ENCODE measurements at regions not wholly inside any gene's neighbourhood (a gene's known extent, or its start where the extent isn't known, plus 50 kb on each side); places are given as distances from the start of the nearest gene placed in this dataset.
"Not testable (repeated sequence)": the region's sequence is repeated elsewhere in the genome, so short reads cannot be mapped to it uniquely, and the experiment has no call there.

DNA sequence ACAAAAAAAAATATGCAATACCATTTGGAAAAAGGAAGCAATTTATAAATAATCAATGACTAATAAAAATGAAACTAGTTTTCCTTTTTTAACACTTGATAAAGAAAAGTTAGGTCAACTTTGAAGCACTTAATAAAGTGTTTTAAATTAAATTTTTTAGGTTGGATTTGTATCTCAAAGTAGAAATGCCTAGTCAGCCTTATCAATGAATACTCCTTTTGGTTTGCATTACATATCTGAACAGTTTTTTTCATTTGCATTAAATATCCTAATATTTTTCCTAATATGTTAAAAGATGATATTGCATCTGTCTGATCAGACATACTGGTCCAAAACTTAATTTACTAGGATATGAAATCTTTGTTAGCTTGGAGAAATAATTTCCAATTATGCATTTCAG lies 155.8 kb upstream of the ZFP42 start:
- DNase-seq, result no peak

GRCh38 chr4:187840814-187841213 lies 154.8 kb upstream of the ZFP42 start:
- DNase-seq, result no peak

DNA sequence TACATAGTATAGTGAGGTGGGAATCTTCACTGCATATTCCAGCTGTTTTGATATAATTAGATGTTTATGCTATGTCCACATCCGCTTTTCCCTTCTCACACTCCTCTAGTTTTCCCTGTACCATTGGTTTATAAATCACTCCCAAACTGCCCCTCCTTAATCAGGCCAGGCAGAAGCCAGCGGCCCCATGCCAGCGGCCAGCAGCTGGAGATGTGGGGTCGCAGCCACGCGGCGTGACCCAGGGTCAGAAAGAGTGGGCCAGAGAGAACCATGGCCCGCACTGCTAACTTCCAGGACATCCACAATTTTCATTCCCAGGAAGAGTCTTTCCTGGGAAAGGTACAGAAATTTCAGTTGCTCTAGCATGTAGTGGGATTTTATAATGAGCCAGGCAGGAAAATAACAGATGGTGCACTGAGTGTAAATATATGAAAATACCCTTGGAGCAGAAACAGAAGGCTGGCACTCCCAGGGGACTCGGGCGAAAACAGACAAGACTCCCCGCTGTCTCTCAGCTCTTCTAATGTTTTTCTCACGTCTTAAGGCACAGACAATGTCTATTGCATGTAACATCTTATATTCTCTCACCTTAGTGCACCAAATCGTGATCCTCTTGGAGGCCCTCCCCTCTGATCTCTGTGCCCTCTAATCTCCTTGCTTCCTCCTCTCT lies 145.9 kb upstream of the ZFP42 start:
- DNase-seq, result no peak

DNA sequence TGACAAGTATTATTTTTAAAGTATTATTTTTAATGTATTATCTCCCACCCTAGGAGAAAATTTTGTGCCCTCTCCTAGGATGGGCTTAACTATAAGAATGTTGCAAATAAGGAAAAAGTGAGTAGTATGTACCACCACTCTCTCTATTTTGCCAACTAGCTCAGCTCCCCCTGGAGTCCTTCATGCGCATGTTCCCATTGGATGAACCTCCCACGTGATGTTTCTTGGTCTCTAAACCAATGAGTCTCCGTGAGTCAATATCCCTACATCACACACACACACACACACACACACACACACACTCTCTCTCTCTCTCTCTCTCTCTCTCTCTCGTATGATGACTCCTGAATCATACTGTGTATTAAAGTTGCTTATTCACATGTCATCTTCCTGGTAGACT lies 129.7 kb upstream of the ZFP42 start:
- no peak for DNase-seq

GRCh38 chr4:187883049-187883448 lies 112.5 kb upstream of the ZFP42 start:
- DNase-seq, result no peak

- no peak for DNase-seq
Measured at GRCh38 chr4:187883836-187884475, 111.6 kb upstream of the ZFP42 start.

- no peak for DNase-seq
Measured at GRCh38 chr4:187887906-187888305, 107.7 kb upstream of the ZFP42 start.

DNA sequence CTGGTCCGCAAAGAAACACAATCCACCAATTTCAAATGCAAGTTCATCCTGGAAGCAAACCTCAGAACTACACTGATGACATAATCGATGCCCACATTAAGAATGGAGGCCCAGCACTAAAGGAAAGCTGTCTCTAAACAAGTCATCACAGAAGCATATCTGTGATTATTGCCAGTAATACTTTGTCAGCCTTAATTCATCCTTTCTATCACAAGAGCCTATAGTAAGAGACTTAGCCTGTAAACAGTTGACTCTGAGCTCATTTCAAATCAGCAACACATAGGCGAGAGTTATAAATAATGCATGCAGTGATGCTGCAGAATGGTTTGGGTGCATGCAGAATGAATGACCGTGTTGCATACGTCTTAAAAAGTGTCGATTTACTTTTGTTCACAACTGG lies 105.9 kb upstream of the ZFP42 start:
- DNase-seq, result no peak

GRCh38 chr4:187893418-187893817 lies 102.2 kb upstream of the ZFP42 start:
- DNase-seq, result no peak

DNA sequence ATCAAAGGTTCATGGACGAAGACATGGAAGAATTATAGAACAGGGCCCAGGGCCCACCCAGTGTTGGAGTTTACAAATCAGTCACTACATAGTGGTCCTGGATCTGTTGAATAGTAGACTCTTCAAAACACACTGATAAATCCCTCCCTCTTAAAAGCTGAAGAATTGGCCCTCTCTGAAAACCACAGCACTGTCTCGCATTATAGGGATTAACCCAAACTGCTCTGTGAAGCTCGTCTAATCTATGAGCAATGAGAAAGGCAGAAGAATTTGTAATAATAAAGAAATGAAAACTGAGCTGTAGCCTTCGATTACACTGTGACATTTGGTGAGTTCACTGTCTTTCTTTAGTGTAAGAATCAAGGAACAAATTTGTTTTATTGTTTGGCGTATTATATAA lies 92.5 kb upstream of the ZFP42 start:
- DNase-seq, result no peak

DNA sequence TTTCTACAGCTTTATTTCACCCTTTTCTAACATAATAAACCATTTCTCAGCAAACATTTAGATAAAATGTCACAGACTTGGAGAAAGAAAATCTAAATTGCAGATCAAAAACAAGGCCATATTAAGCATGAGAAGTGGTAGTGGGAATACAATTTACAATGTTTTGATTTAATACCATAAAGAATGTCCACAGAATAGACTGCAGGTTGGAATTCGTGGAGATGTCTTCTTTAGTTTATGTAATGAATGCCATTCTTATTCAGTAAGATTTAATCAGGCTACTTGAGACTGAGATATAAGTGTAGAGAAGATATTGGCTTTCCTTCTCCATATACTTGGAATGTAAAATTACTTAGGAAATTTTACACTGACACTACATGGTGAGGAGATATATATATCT lies 91.9 kb upstream of the ZFP42 start:
- DNase-seq, result no peak

DNA sequence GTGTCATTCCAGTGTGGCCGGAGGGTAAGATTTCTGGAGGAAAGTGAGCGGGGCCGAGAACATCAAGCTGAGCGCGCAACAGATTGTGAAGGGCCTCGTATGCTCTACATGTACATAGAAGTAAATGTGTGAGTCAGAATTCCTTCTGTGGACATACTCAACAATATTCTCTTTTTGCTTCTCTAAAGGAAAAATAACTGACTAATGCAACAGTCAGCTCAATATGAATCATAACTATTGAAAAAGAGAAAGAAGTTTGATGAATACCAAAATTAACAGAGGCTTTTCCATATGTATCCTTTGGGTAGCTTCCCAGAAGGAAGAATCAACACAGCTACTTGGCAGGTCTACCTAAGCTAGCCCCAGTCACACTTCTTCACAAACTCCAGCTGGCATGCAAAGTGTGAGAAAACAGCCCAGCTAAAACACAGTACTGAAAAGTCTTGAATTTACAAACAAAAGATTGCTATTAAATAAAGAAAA lies 87.5 kb upstream of the ZFP42 start:
- DNase-seq, result no peak

- no peak for DNase-seq
Measured at GRCh38 chr4:187908731-187909130, 86.8 kb upstream of the ZFP42 start.

- no peak for DNase-seq
Measured at GRCh38 chr4:187910741-187911140, 84.8 kb upstream of the ZFP42 start.

GRCh38 chr4:187915406-187915805 lies 80.2 kb upstream of the ZFP42 start:
- not testable (repeated sequence) for DNase-seq

DNA sequence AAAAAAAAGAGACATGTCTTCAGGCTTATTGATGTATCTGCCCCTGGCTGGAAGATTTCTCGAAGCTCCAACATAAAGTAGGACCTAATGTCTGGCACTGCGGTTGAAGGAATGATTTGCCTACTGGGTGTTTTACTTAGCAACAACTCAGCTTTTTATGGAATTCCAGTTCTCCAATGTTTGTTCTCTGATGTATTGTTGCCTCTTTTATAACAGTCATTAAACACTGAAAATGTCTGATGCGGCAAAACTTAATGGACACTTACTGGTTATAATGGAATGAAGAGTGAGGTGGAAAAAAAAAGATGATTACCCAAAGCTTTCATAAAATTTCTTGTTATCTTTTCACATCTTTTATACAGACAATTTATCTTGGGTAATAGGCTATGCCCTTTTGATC lies 75.6 kb upstream of the ZFP42 start:
- no peak for DNase-seq

DNA sequence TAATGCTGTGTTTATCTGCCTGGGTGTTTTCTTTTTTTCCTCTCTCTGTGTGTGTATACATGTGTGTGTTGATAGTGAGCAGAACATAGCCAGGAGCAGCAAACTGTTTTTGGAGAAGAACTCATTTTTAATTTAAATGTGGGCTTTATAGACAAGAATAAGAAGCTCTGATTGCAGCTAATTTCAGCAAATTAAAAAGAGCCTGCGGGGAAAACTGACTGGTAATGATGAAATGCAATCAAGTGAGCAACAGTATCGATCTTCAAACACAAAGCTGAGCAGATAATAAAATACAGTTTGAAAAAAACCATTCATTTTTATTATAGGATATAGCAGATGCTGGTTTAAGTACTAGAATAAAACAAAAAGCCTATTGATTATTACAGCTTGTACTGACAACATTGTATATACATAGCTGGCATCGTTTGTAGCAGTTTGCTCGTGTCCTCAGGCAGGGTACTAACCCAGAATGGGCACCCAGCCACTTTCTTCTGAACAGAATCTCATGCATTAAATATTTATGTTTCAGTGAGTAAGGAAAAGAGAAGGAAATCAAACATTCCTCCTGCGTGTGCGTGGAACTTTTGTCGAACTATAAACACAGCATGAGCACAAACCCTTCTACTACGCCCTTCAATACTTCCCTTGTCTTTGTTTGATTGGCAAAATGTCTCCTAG lies 73.5 kb upstream of the ZFP42 start:
- no peak for DNase-seq

DNA sequence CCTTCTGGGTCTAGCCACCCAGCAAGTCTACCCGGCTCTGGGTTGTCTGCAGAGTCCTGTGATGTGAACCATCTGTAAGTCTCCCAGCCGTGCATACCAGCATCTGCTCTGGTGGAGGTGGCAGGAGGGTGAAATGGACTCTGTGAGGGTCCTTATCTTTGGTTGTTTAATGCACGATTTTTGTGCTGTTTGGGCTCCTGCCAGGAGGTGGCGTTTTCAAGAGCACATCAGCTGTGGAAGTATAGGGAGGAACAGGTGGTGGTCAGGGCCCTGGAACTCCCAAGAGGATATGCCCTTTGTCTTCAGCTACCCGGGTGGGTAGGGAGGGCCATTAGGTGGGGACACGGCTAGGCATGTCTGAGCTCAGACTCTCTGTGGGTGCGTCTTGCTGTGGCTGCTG lies 66.5 kb upstream of the ZFP42 start:
- DNase-seq, result no peak

- DNase-seq, result no peak
Measured at GRCh38 chr4:187934766-187935165, 60.8 kb upstream of the ZFP42 start.

GRCh38 chr4:187937557-187937956 lies 58.0 kb upstream of the ZFP42 start:
- no peak for DNase-seq

- no peak for DNase-seq
Measured at GRCh38 chr4:187940299-187940698, 55.3 kb upstream of the ZFP42 start.

DNA sequence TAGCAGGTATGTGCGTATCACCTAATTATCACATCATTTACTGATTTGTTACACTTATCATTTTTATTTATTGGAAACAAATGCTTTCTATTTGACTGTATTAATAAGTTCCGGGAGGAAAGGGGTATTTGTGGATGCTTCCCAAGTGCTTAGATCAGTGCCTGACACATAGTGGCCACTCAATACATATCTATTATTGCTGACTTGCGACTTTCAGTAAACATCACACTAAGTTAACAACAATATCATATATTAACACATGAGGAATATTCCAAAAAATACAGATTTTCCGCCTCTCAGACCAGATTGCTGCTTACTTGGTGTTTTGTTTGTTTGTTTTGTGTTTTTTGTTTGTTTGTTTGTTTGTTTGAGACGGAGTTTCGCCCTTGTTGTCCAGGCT lies 52.6 kb upstream of the ZFP42 start:
- DNase-seq, result no peak

DNA sequence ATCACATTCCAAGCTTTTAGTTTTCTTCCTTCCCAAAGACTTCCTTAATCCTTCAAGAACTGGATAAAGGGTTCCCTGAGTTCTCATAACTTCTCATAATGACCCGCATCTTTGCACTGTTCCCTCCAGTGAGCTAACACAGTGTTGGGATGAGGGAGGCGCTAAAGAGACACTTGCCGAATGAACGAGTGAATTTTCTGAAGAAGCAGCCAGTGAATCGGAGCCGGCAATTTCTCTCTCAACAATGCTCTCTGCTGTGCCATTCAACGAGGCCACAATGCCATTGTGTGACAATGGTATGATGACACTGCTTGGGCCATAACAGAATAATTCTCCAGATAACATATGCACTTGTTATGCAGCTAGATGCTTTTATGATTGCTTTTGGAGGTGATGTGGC lies 51.4 kb upstream of the ZFP42 start:
- no peak for DNase-seq
